GM18502 (cell line): ENCODE measurements at regions not wholly inside any gene's neighbourhood (a gene's known extent, or its start where the extent isn't known, plus 50 kb on each side); places are given as distances from the start of the nearest gene placed in this dataset.

Experiments used
- ATAC-seq: cut with Tn5 transposase; IDR thresholded peaks from one replicate; pipeline ENCODE4 v1.9.1; 2021; ENCODE audit warnings: mild to moderate bottlenecking; ENCODE audit not compliant: unreplicated experiment, poor library complexity

- no peak for ATAC-seq
Measured at GRCh38 chr1:199954699-199955098, 72.8 kb upstream of the NR5A2 start.

- ATAC-seq: no peak
Measured at GRCh38 chr1:199955235-199955634, 72.3 kb upstream of the NR5A2 start.

GRCh38 chr1:199956005-199956404 is 71.5 kb upstream of the NR5A2 start:
- ATAC-seq: no peak

GRCh38 chr1:199959033-199959774 is 68.3 kb upstream of the NR5A2 start:
- no peak for ATAC-seq

GRCh38 chr1:199959775-199960110 is 67.8 kb upstream of the NR5A2 start:
- ATAC-seq: no peak

GRCh38 chr1:199970125-199970524 is 57.4 kb upstream of the NR5A2 start:
- no peak for ATAC-seq

GRCh38 chr1:199976496-199977144 is 50.9 kb upstream of the NR5A2 start:
- no peak for ATAC-seq
